TTC549 (cell line): ENCODE measurements at regions not wholly inside any gene's neighbourhood (a gene's known extent, or its start where the extent isn't known, plus 50 kb on each side); places are given as distances from the start of the nearest gene placed in this dataset.
"Not testable (repeated sequence)": the region's sequence is repeated elsewhere in the genome, so short reads cannot be mapped to it uniquely, and the experiment has no call there.

ENCODE experiments used
- FAIRE-seq: peaks from 2 replicates; lab custom pipeline; 2012; peaks lifted over from hg19 to GRCh38; lab: Jason Lieb, UNC

DNA sequence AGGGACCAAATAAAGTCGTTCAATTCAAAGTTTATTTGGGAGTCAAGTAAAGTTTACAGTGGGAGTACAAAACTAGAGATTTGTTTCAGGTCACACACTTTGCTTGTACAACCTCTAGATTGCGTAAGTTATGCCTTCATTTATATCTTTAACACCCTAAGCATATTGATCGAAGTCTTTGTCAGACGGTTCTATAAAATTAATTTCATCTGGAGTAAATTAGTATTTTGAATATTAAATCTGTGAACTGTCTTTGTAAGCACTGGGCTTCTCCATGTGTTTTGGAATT lies 119.7 kb downstream of the ACAA2 start:
- FAIRE-seq: no peak

DNA sequence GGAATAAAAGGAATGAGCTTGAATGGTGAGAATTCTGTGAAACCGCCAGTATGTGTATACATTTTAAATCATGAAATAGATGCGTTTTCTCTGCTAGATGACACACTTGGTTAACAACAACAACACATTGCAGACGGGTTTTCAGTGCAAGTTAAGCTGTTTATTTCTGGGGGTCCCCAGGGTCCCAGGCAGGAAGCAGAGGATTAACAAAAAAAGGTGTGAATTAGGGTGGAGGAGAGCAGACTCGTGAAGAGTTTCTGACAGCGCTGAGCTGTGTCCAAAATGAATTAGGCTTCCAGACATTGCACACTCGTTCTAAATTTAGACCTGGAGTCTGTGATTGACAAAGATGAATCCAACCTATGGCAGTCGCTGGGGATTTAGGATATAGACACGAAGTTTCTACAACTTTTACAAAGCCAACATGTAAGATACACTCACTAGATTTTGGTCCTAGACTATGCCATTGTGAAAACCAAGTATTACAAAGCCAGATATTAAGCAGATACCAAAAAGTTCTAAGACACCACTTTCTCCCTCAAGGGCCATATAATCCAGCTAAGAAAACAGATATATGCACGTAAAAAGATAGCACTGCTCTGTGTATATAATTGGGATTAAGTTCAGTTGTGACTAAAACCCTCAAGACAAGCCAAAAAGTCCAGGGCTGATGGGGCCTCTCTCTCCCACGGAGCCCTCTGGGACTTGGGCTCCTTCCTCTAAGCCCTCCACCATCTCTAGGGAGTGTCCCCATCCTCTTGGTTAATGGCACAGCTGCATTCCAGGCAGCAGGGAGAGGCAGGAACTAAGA lies 120.2 kb downstream of the ACAA2 start:
- FAIRE-seq: no peak

DNA sequence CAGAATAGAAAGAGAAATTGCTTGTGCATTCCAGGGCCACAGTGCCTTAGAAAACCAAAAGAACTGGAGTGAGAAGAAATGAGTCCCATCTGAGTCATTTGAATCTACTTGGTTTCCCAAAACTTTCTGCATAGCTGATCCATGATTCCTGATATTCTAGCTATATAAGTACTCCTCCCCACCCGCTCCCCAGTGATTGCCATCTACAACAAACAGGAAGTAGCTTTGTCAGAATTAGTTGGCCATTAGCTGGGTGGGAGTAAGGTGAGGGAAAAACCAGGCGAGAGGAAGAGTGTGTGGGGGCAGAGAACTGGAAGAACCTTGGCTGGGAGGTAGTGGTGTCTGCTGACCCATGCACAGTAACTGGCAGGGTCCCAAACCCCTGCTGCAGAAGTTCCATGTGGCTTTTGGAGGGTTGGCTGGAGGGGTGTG lies 122.1 kb downstream of the ACAA2 start:
- no peak for FAIRE-seq

DNA sequence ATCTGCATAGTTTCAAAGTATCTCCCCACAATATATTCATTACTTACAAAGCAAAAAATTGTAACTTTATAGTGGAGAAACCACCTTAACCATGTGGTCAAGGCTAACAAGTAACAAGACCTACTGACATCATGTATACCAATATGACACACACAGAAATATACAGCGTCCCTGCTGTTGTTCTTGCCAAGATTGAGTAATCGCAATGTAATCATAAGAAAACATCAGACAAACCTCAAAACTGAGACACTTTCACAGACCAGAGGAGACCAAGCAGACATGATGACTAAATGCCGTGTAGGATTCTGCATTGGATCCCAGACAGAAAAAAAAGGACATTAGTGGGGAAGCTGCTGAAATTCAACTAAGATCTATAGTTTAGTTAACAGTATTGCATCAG lies 123.0 kb downstream of the ACAA2 start:
- FAIRE-seq: no peak

DNA sequence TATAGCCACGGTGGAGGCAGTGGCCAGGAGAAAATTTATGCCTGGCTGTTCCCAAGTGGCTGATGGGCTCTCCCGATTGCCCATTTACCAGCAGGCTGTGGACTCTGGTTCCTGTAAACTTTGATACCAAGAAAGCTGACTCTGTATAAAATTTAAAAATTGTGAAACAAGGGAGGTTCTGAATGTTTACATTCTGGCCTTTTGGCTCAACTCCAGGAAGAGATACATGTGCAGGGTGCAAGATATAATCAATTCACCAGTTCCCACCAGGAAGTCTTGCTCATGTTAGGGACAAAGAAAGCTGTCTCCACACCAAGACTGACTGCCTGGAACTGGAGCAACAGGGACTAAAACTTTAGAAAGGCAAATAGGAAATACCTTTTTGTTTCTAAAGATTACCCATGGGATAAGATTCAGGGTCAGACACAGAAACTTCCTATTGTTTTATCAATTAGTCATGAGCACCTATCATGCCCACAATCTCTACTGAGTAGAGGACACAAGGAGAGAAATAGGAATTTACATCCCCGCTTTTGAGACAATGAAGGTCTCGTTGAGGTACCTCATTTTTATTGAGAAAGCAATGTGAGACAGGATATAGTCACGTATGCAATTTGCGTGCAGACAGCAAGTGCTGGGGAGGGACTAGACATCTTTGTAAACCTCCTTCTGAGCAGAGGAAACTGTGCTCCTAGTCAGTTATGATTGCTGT lies 123.5 kb downstream of the LIPG start:
- FAIRE-seq: no peak

DNA sequence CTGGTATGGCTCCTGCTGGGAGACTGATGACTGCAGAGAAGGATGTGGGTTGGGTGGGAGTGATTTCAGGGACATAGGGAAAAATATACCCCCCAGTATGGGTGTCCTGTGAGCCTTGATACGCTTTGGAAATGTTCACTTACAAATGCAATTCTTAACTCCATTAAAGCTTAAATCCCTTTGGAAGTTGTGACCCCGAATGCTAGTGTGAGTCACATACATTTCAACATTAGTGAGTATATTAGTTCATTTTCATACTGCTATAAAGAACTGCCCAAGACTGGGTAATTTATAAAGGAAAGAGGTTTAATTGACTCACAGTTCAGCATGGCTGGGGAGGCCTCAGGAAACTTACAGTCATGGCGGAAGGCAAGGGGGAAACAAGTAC lies 120.9 kb downstream of the LIPG start:
- not testable (repeated sequence) for FAIRE-seq

DNA sequence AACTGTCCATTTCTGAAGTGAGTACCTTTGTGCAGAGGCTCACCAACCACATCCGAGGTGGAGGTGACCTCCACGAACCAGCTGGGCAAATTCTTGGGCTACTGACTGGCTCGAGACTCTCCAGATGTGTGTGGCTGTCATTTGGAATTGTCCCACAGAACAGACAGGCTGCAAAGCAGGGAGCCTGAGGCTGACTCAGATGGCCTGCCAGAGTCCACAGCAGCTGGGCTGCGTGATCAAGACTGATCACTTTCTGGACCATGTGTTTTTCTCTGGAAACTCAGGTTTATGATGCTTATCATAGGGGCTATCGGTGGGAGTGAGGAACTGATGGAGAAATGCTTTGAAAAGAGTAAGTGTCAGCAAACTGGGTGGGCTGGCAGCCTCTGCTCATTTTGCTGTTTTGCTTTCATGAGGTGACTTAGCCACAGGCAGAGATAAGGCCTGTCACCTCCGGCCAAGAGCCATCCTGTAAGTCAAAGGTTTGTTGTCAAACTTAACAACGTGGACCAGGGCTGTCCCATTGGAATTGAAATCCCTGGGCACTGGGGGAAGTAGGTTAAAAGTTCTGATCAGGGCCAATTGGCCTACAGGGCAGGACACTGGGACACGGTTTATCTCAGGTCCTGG lies 120.4 kb downstream of the LIPG start:
- FAIRE-seq: no peak

DNA sequence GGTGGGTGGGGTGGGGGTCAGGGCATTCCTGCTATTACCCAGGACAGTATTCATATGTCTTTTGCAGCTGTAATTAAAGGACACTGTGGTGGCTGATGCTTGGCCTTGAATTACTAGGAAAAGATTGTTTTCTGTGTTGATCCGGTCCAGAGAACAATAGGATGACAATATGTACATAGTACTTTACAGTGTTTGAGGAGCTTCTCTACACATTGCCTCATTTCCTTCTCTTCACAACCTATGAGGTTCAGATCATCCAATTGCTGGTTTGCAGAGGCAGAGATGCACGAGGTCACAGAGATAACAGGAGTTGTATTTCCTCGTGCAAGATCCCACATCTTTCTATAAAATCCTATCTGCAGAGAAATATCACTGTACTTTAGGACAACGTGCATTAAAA lies 119.5 kb downstream of the LIPG start:
- no peak for FAIRE-seq

DNA sequence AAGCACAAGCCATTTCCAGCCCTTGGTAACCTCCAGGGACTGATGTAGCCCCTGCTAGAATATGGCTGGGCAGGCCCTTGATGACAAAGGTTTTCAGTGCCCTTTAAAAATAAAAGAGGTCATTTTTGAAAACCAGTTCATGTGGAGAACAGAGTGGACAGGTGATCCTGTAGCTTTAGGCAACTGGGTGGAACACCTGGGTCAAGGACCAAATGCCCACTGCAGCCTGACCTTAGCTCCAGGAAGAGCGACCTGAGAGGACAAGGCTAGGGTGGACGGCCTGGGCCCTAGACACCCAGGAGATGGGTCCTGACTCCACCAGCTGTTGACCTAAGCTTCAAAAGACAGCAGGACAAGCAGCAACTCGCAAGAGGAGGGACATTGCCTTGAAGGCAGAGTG lies 116.6 kb downstream of the LIPG start:
- no peak for FAIRE-seq

DNA sequence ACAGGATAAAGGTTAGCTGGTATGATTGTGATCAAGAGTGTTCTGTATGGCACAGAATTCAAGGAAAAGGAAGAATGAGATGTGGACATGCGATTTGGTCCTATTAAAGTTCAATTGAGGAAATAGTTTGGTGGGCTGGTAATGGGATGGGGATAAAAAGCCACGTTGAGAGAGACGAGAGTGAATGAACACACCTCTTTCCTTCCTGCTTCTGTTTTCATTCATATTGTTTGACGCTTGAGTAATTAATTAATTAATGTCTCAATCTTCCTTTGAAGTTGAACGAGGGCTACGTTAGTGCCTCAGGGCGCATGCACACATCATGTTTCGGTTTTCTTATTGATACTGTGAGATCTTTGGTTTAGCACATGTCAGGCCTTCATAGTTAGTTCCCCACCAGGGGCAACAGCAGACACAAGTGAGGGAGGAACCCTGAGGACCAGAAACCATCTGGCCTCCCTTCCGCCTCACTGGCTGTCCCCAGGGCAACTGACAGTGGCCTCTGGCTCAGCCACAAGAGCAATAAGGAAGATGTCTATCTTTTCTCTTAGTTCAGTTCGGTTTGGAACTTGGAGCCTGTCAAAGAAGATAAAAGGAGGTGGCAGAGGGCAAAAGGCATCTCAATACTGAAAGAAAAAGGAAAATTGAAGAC lies 116.0 kb downstream of the LIPG start:
- no peak for FAIRE-seq

DNA sequence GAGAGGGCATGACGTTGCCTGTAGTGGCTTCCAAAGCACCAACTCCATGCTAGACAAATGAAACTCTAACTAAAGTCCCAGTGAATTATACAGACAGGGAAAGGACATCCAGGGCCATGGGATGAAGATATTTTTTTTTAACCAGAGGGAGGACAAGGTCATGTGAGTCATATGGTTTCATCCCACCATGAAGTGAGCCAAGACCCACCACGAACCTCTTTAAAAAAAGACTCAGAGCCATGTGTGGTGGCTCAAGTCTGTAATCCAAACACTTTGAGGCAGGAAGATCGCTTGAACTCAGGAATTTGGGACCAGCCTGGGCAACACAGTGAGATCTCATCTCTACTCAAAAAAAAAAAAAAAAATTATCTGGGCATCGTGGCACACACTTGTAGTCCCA lies 115.2 kb downstream of the LIPG start:
- no peak for FAIRE-seq

DNA sequence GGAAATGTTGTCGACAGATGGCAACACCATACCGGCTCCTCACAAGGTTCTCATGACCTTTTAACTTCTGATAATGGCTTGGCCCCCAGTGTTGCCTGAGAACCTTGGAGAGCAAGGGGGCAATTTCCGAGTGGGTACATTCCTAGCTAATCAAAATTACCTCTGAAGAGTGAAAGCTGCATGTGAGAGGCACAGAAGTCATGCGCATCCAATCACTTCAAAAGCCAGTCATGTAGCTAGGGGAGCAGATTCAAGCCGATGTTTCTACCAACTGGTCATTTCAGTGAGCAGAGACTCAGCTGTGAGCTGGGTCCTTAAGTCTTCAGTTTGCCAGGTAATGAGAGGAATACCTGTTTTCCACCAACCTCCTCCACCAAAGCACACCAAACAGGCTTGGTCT lies 111.4 kb downstream of the LIPG start:
- no peak for FAIRE-seq

DNA sequence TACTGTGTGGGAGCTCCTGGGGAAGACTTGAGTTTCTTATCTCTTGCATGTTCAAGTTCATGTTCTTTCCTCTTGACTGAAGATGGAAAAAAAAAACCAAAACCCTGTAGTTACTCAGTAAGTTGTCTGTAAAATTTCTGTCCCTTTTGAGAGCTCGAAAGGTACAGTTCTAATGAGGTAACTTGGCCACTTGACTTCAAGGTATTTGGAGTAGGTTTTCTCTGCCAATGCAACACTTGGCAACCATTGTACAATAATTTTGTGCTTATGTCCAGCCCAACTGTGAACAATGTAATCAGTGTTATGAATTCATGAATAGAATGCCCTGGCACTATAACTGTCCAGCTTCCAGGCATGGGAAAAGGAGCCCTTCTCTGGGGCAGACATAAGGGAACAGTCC lies 111.0 kb downstream of the LIPG start:
- no peak for FAIRE-seq

DNA sequence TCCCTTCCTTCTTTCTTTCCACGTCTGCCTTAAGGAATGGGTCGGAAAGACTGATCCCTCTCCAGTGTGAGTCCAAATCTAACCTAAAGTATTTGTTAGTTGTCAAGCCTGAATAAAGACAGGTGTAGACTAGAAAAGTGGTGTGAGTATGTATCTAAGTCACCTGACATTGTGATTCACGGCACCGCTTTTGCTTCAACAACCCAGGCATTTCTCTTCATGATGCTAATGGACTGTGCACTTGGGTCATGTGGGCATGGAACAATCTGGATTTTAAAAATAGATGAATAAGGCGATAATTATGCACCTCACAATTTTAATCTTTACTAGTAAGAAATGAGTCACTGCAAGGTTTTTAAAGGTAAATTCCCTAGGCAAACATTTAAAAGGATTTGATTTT lies 107.5 kb downstream of the LIPG start:
- no peak for FAIRE-seq

DNA sequence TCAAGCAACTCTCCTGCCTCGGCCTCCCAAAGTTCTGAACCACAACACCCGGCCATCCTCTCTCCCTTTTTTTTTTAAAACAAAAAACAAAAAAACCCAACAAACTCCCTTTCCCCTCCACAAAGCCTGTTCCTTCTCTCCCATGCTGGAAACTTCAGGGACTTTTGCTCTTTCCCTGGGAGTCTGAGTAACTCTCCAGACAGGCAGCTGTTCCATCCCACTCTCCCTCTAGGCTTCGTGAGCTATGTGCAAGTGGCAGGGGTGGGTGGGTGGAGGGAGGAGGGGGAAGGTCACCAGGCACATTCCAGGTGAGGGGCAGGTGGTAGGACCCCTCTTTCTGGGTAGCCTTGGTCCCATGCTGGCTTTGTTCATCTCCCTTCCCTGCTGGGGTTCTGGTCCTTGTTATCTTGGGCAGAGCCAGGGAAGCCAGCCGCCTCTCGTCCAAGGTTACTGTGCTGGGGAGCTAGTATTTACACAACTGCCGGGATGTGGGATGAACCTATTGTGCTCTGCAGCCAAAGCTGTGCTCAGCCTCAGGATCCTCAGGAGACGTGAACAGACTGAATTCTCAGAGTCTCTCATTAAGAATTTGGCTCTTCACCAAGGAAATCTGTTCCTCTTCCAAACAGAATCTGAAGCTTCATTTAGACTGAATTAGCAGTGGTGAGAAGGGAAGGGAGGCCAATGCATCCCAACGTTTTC lies 106.9 kb downstream of the LIPG start:
- no peak for FAIRE-seq

DNA sequence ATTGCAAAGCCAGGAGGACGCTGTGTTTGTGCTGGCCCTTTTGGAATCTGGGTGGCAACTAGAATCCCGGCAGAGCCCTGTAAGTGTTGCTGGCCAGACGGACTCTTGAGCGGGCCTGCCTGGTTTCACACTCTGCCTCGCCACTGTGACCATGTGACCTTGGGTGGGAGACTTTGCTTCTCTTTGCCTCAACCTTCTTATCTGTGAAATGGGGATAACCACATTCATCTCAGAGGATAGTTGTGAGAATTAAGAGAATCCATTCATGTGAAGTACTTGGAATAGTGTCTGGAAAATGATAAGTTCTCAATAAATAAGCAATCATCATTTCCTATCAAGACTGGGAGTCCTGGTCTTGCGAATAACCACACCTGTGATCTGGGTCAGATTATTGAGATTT lies 105.6 kb downstream of the LIPG start:
- FAIRE-seq: no peak

DNA sequence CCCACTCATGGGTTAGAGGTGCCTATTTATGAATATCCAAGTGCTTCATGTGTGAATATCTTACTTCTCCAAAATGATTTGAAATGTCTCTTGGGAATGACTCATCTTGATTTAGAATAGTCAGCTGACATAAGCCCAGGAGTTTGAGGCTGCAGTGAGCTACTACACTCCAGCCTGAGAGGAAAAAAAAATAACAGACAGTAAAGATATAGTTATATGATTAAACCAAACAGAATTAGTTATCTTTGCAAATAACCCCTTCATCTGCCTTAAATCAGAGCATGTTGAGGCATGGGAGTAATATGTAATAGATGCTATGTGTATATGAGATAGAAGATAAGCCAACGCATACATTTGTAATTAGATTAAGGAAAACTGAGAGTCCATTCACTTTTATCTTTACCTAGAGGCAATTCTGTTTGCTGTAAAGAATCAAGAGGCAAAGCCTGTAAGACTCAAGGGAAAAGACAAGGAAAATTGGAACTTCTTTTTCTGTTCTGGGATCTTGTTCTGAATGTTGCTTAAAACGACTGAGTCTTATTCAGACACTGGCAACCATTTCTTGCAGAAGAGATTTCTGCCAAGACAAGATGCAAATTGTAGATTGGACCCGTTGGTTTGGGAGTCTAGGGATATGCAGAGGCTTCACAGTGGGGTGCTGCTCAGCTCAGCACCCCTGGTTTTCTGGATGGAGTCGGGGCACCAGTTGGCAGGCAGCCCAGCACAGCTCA lies 104.4 kb downstream of the LIPG start:
- no peak for FAIRE-seq

DNA sequence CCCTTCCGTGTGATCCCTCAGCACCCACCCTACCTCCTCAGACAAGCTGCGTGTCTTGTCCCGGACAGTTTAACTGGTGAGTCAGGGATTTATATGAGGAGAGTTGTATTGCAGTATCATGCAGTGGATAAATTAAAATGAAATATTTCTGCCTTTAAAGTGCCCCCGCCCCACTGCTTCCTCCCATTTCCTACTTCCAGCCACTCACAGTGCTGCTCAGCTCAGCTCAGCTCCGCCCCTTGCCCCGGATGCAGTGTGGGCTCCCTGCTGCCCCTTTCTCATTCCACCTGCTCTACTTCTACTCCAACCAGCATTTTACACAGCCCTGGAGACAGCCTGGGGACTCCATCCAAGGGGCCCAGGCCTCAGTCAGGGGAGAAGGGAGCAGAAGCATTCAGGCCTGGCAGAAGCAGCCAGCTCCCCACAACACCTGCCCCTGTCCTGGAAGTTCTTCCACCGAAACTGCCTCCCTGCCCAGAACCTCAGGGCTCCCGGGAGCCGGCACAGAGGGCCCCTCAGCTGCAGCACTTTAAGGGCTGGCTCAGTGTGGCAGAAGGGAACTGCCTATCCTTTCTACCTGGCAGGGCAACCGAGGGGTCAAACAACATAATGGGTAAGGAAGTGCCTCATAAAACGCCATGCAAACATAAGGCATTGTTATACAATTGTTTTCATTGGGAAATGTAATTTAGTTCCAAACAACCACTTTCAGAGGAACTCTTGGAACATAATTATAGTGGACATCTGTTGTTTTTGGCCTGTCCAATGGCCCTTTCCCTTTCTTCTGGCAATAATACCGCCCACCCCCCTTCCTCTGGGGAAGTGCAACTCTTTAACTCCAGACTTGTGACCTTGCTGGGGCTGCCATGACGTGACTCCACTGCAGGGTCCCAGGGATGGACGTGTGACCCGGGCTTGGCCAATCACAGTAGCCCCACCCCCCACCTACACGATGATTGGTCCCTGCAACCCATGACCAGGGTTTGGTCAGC lies 102.3 kb downstream of the LIPG start:
- no peak for FAIRE-seq

DNA sequence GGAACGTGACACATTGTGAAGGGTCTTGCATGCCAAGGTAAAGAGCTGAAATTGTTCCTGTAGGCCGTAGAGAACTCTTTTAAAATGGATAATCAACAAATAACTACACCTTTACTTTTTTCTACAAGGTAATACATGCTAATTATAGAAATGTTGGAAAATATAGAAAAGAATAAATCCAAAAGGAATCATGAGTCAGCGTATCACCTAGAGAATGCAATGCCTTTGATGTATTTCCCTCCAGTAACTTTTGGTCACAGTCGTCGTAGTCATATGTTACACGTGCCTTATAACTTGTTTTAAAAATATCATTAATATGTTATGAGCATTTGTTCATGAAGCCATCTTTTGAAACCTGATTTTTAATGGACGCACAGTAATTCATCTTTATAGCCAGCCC lies 100.6 kb downstream of the LIPG start:
- FAIRE-seq: no peak

DNA sequence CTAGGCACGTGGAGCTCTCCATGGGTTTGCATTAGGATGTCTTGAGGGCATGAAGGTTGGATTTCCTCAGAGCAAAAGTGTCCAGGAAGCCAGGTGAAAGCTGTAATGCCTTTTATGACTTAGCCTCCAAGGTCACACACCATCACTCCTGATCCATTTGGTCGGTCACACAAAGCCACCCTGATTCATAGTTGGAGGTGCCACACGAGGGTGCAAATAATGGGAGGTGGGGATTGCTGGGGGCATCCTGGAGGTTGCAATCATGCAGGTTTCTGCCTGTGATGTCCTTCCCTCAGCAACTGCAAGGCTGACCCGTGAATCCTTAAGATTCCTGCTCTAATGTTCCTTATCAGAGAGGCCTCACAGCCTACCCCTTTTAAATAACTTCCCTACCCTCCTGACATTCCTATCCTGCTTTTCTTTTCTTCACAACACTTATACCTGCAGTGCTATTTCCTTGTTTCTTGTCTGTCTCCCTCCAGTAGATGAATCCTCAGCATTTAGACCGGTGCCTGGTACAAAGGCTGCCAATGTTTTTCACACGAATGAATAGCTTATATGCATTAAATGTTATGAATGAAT lies 97.1 kb downstream of the LIPG start:
- FAIRE-seq: no peak
